GM21360 (cell line): ENCODE measurements at regions not wholly inside any gene's neighbourhood (a gene's known extent, or its start where the extent isn't known, plus 50 kb on each side); places are given as distances from the start of the nearest gene placed in this dataset.
"Not testable (repeated sequence)": the region's sequence is repeated elsewhere in the genome, so short reads cannot be mapped to it uniquely, and the experiment has no call there.

Experiments used
- ATAC-seq: cut with Tn5 transposase; IDR thresholded peaks from one replicate; pipeline ENCODE4 v1.9.1; 2021; ENCODE audit warnings: mild to moderate bottlenecking, moderate library complexity; ENCODE audit not compliant: unreplicated experiment

DNA sequence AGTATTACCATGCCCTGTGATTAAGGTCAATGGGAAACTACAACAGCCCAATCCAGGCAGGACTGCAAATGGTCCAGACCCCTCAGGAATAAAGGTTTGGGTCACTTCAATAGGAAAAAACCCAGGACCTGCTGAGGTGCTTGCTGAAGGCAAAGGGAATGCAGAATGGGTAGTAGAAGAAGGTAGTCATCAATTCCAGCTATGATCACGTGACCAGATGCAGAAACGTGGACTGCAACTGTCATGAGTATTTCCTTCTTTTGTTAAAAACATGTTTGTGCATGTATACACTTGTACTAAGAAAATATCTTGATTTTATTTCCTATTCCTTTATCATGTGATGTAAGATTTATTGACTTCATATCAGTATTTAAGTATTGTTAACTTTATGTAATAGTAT, 319.6 kb upstream of the FGF16 start:
- ATAC-seq: not testable (repeated sequence)

GRCh38 chrX:77143907-77144306, 303.3 kb upstream of the FGF16 start:
- ATAC-seq: no peak

DNA sequence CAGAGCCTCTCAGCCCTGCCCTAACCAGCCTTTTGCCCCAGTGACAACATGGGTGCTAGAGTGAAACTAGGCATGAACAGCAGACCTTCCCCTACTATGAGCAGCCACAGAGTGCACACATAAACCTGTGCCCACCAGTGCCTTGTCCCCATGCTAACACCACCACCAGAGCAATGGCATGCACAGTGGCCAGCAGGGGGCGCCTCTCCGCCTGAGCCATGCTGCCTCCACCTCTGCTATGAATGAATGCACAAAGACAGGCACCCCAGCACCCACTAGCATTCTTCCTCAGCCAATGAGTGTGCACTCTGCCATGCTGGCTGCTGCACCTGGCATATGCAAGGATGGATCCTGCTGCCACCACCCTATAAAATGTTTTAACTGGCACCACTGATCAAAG, 286.9 kb upstream of the FGF16 start:
- ATAC-seq: no peak

DNA sequence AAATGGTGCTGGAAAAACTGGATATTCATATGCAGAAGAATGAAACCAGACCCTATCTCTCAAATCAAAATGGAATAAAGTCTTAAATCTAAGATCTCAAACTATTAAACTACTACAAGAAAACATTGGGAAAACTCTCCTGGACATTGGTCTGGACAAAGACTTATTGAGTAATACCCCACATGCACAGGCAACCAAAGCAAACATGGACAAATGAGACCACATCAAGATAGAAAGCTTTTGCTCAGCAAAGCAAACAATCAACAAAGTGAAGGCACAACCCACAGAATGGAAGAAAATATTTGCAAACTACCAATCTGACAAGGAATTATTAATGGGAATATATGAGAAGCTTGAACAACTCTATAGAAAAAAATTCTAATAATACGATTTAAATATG, 284.4 kb upstream of the FGF16 start:
- no peak for ATAC-seq

DNA sequence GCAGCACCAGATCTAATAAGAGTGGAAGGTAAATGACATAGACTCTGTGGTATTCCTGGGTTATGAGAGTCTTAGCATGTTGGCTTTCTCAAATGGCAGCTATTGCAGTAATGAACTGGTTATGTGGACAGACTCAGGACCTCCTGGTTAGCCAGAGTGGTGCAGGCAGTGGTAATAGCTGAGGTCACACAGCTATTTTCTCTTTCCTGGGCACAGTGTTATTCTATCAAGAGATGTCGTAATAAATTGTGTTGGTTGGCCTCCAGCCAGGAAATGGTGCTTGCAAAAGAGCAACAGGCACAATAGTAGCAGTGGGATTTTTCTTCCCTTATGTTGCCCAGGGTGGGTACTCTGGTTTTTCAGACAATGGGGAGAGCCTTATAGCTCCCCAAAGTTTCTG, 279.2 kb upstream of the FGF16 start:
- no peak for ATAC-seq

GRCh38 chrX:77174680-77175519, 272.3 kb upstream of the FGF16 start:
- ATAC-seq: no peak

DNA sequence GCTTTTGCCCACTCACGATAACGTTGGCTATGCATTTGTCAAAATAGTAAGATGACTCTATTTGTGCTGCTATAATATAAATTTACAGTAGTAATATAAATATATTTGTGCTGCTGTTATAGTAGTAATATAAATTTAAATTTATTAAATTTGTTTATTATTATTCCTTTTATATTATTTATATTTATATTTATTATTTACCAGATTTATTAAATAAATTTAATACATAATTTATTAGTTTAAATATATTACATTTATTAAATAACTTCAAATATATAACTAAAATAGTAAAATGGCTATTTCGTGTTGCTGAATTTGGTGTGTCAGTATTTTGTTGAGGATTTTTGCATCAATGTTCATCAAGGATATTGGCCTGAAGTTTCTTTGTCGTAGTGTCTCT, 246.5 kb upstream of the FGF16 start:
- ATAC-seq: no peak

GRCh38 chrX:77223046-77223445, 224.1 kb upstream of the FGF16 start:
- no peak for ATAC-seq

GRCh38 chrX:77264490-77264889, 182.7 kb upstream of the FGF16 start:
- no peak for ATAC-seq

DNA sequence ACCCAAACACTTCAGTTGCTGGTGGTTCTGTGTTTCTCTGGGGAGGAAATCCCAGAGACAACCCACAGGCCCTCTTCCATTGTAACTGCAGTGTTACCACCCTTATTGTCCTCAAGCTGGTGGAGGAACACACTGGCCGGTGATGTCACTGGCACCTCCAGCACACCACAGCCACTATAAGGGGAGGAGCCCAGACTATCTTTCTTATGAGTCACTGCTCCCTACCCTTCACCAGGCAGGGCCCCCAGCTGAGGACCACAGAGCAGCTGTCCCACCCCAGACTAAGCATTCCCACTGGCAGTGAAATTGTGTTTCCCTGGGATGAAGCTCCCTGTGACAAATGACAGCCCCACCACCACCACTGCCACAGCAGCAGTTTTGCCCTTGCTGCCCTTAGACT, 171.8 kb upstream of the FGF16 start:
- ATAC-seq: no peak

GRCh38 chrX:77276742-77277141, 170.4 kb upstream of the FGF16 start:
- ATAC-seq: no peak

DNA sequence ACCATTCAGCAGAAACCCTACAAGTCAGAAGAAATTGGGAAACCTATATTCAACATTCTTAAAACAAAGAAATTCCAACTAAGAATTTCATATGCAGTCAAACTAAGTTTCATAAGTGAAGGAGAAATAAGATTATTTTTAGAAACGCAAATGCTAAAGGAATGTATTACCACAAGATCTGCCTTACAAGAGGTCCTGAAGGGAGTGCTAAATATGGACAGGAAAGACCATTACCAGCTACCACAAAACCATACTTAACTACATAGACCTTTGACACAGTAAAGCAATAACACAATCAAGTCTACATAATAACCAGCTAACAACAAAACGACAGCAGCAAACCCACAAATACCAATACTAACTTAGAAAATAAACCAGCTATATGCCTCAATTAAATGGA, 169.3 kb upstream of the FGF16 start:
- ATAC-seq: no peak

DNA sequence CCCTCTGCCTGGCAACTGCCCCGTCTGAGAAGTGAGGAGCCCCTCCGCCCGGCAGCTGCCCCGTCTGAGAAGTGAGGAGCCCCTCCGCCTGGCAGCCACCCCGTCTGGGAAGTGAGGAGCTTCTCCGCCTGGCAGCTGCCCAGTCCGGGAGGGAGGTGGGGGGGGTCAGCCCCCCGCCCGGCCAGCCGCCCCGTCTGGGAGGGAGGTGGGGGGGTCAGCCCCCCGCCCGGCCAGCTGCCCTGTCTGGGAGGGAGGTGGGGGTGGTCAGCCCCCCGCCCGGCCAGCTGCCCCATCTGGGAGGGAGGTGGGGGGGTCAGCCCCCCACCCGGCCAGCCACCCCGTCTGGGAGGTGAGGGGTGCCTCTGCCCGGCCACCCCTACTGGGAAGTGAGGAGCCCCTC, 167.8 kb upstream of the FGF16 start:
- not testable (repeated sequence) for ATAC-seq

- ATAC-seq: no peak
Observed at GRCh38 chrX:77293331-77293995, 153.7 kb upstream of the FGF16 start.

- ATAC-seq: no peak
Observed at GRCh38 chrX:77298296-77298695, 148.9 kb upstream of the FGF16 start.

- no peak for ATAC-seq
Observed at GRCh38 chrX:77298790-77299189, 148.4 kb upstream of the FGF16 start.

DNA sequence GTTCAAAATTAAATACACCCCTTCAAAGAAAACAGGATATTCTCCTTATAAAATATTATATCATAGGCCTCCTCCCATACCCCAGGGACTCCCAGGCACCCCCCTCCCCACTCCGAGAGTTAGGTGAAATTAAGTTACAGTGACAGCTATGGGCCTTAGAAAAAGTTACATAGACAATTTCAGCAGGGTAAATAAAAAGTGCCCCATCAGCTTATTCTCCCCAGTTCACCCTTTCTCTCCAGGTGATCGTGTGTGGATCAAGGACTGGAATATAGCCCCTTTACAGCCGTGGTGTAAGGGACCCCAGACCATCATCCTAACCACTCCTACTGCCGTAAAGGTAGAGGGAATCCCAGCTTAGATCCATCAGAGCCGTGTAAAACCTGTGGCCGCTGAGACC, 147.6 kb upstream of the FGF16 start:
- ATAC-seq: no peak

- no peak for ATAC-seq
Observed at GRCh38 chrX:77342004-77342403, 105.2 kb upstream of the FGF16 start.

GRCh38 chrX:77346859-77347258, 100.3 kb upstream of the FGF16 start:
- no peak for ATAC-seq

- no peak for ATAC-seq
Observed at GRCh38 chrX:77347572-77347971, 99.6 kb upstream of the FGF16 start.

DNA sequence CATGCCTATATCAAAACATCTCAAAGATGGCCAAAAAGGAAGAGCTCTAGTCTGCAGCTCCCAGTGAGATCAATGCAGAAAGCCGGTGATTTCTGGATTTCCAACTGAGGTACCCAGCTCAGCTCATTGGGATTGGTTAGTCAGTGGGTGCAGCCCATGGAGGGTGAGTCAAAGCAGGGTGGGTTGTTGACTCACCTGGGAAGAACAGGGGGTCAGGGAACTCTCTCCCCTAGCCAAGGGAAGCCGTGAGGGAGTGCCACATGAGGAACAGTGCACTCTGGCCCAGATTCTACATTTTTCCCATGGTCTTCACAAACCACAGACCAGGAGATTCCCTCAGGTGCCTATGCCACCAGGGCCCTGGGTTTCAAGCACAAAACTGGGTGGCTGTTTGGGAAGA, 57.3 kb upstream of the FGF16 start:
- no peak for ATAC-seq

DNA sequence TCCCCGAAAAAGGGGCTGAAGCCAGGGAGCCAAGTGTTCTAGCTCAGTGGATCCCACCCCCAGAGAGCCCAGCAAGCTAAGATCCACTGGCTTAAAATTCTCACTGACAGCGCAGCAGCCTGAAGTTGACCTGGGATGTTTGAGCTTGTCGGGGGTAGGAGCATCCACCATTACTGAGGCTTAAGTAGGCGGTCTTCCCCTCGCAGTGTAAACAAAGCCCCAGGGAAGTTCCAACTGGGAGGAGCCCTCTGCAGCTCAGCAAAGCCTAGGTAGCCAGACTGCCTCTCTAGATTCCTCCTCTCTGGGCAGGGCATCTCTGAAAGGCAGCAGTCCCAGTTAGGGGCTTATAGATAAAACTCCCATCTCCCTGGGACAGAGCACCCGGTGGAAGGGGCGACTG, 56.8 kb upstream of the FGF16 start:
- not testable (repeated sequence) for ATAC-seq

DNA sequence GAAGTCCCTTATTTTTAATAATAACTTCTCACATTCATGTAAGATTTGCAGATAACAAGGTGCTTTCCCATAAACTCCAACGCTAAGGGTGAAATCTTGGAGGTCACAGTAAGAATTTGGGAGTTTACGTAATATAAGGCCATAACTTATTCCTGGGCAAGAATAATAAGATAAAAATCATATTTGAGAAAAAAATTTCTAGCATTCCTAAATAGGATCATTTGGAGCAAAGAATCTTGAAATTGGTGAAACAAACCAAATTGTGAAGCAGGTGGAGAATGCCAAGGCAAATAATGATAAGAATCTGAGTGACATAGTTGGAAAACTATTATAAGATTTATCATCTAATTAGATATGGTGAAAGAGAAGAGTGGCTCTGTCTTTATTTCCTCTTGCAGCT, 50.4 kb upstream of the FGF16 start:
- no peak for ATAC-seq
